HepG2 (cell line): ENCODE measurements at regions not wholly inside any gene's neighbourhood (a gene's known extent, or its start where the extent isn't known, plus 50 kb on each side); places are given as distances from the start of the nearest gene placed in this dataset.

ENCODE experiments used
- CTCF ChIP-seq: sonication (generic); formaldehyde crosslinking; IDR thresholded peaks from 2 replicates; pipeline ENCODE4 v1.5.0; 2020; ENCODE audit warnings: mild to moderate bottlenecking, missing genetic modification reagents, moderate library complexity
- ZNF138 ChIP-seq: sonication (generic); formaldehyde crosslinking; IDR thresholded peaks from 2 replicates; pipeline ENCODE4 v1.5.0; 2020; ENCODE audit warnings: mild to moderate bottlenecking, low read depth, missing genetic modification reagents
- ZNF280B ChIP-seq: sonication (generic); formaldehyde crosslinking; IDR thresholded peaks from 2 replicates; pipeline ENCODE4 v1.5.0; 2020; ENCODE audit warnings: missing genetic modification reagents, mild to moderate bottlenecking, borderline replicate concordance
- ZNF317 ChIP-seq: sonication (generic); formaldehyde crosslinking; IDR thresholded peaks from 2 replicates; pipeline ENCODE4 v1.5.0; 2020; ENCODE audit warnings: mild to moderate bottlenecking, missing genetic modification reagents

- no peak for TF ChIP-seq CTCF
- no peak for TF ChIP-seq ZNF280B (CRISPR knock-in tag)
- no peak for TF ChIP-seq ZNF317
- TF ChIP-seq ZNF138 (CRISPR knock-in tag): no peak
Observed at GRCh38 chr5:175021841-175022625, 297.7 kb downstream of the MSX2 start.
